COLO668 (cell line): ENCODE measurements at regions not wholly inside any gene's neighbourhood (a gene's known extent, or its start where the extent isn't known, plus 50 kb on each side); places are given as distances from the start of the nearest gene placed in this dataset.

Source experiments
- DNase-seq: peaks from one replicate; lab custom pipeline; 2025; ENCODE audit not compliant: unreplicated experiment; lab: John Stamatoyannopoulos, UW

GRCh38 chr2:105652014-105652796 lies 92.5 kb upstream of the NCK2 start:
- no peak for DNase-seq

GRCh38 chr2:105649534-105649933 lies 95.2 kb upstream of the NCK2 start:
- DNase-seq: no peak

- DNase-seq: no peak
Observed at GRCh38 chr2:105647731-105648130, 97.0 kb upstream of the NCK2 start.

- no peak for DNase-seq
Observed at GRCh38 chr2:105646774-105647076, 98.0 kb upstream of the NCK2 start.

- no peak for DNase-seq
Observed at GRCh38 chr2:105645938-105646773, 98.6 kb upstream of the NCK2 start.

GRCh38 chr2:105645031-105645937 lies 99.4 kb upstream of the NCK2 start:
- DNase-seq: no peak

- no peak for DNase-seq
Observed at GRCh38 chr2:105644174-105644980, 100.3 kb upstream of the NCK2 start.

- DNase-seq: no peak
Observed at GRCh38 chr2:105643405-105644173, 101.1 kb upstream of the NCK2 start.

GRCh38 chr2:105641389-105641811 lies 103.3 kb upstream of the NCK2 start:
- no peak for DNase-seq

- no peak for DNase-seq
Observed at GRCh38 chr2:105640246-105640645, 104.5 kb upstream of the NCK2 start.

GRCh38 chr2:105636109-105636740 lies 108.5 kb upstream of the NCK2 start:
- DNase-seq: no peak

- DNase-seq: no peak
Observed at GRCh38 chr2:105635564-105635963, 109.1 kb upstream of the NCK2 start.

- no peak for DNase-seq
Observed at GRCh38 chr2:105634198-105634597, 110.5 kb upstream of the NCK2 start.

- DNase-seq: no peak
Observed at GRCh38 chr2:105631922-105632321, 112.8 kb upstream of the NCK2 start.

GRCh38 chr2:105631011-105631410 lies 113.7 kb upstream of the NCK2 start:
- no peak for DNase-seq

GRCh38 chr2:105629634-105630033 lies 115.1 kb upstream of the NCK2 start:
- no peak for DNase-seq

- no peak for DNase-seq
Observed at GRCh38 chr2:105627534-105627933, 117.2 kb upstream of the NCK2 start.

- no peak for DNase-seq
Observed at GRCh38 chr2:105626966-105627340, 117.8 kb upstream of the NCK2 start.

- no peak for DNase-seq
Observed at GRCh38 chr2:105626212-105626965, 118.3 kb upstream of the NCK2 start.
